Body of pancreas (tissue), 4 donors: ENCODE measurements at regions not wholly inside any gene's neighbourhood (a gene's known extent, or its start where the extent isn't known, plus 50 kb on each side); places are given as distances from the start of the nearest gene placed in this dataset.

Experiments used
- CTCF ChIP-seq, 7 experiments: fragments of 450-650 bp in 4 of 7; fragments of 200-600 bp in 3 of 7; sonication (generic) in 3 of 7; IDR thresholded peaks; one replicate each; pipeline ENCODE4 v1.5.1; 2016 to 2019; ENCODE audit warnings: antibody characterized with exemption in 7 of 7
- POLR2A ChIP-seq, 3 donors: fragments of 450-650 bp; IDR thresholded peaks; one replicate each; pipeline ENCODE4 v1.6.1; 2016; ENCODE audit warnings: antibody characterized with exemption in 3 of 3, mild to moderate bottlenecking in 2 of 3

DNA sequence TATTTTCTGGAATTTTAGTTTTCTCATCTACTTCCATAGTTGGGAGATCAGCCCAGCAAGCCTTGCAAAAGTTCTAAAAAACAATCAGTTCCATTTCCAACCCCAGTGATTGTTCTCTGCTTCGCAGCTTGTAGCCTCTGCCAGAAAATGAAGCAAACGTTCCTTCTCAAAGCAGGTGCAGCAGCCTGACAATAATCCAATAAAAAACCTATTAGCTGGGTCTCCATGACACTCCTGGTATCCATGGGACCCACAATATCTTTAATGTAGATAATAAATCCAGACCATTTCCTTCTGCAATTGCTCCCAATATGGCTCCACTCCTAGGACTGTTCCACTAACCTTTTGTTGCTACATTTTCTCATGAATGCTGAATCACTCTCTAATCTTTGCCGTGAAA is 140.8 kb upstream of the SETBP1 start:
- TF ChIP-seq CTCF (IDR thresholded peaks at IDR 0.05) (no peak), POLR2A (IDR thresholded peaks at IDR 0.05) (no peak)
